Activated CD4-positive, alpha-beta T cell treated with anti-CD3 and anti-CD28 coated beads for 36 hours (primary cell): ENCODE measurements at regions not wholly inside any gene's neighbourhood (a gene's known extent, or its start where the extent isn't known, plus 50 kb on each side); places are given as distances from the start of the nearest gene placed in this dataset.

Source experiments
- ATAC-seq: fragments of 200-7000 bp; cut with Tn5 transposase; one replicate; pipeline ENCODE4 v1.10.0; 2021; ENCODE audit warnings: mild to moderate bottlenecking, moderate library complexity
- CTCF ChIA-PET: fragments of 350-600 bp; sonication (Branson Sonifier 250); formaldehyde crosslinking; loops from one replicate; lab custom pipeline; 2021; ENCODE audit warnings: antibody characterized with exemption; lab: Charles Lee
- POLR2A ChIA-PET: fragments of 350-600 bp; sonication (Branson Sonifier 250); formaldehyde crosslinking; loops from one replicate; lab custom pipeline; 2021; ENCODE audit warnings: antibody characterized with exemption, inconsistent platforms; lab: Charles Lee
- DNase-seq: peaks from one replicate; pipeline ENCODE4 v3.0.0-alpha.2; 2020
- H3K27ac Mint-ChIP-seq: one replicate; pipeline ENCODE4 v1.8.0; 2021; ENCODE audit warnings: mixed read lengths
- H3K27me3 Mint-ChIP-seq: one replicate; pipeline ENCODE4 v1.8.0; 2021; ENCODE audit warnings: mixed read lengths
- H3K36me3 Mint-ChIP-seq: one replicate; pipeline ENCODE4 v1.8.0; 2021; ENCODE audit warnings: low read depth, mixed read lengths
- H3K4me1 Mint-ChIP-seq: one replicate; pipeline ENCODE4 v1.8.0; 2021; ENCODE audit warnings: mixed read lengths
- H3K4me3 Mint-ChIP-seq: one replicate; pipeline ENCODE4 v1.8.0; 2021; ENCODE audit warnings: mild to moderate bottlenecking, moderate library complexity, mixed read lengths
- H3K9me3 Mint-ChIP-seq: one replicate; pipeline ENCODE4 v1.8.0; 2021; ENCODE audit warnings: low read depth, mixed read lengths
- intact Hi-C, 2 experiments: fragments of 100-400 bp; cut with DNase I in 1 of 2; cut with micrococcal nuclease in 1 of 2; formaldehyde crosslinking; loops; one replicate each; pipeline versions ENCODE4 v1.14.2 to v1.15.1; 2022 to 2024; cut with DNase I, micrococcal nuclease

- no peak overlapping the region for H3K4me3 Mint-ChIP-seq
- ATAC-seq, result no peak
- CTCF ChIA-PET, result no interaction called here
Observed at GRCh38 chr1:118736322-118736721, 251.8 kb downstream of the TBX15 start.

GRCh38 chr1:118717893-118718292, 270.2 kb downstream of the TBX15 start:
- Mint-ChIP-seq H3K27me3 (no peaks in the 10 kb centered on the region), H3K27ac (no peak overlapping the region), H3K36me3 (no peaks in the 10 kb centered on the region), H3K9me3 (peaks cover 8% of the 10 kb centered on the region), H3K4me3 (no peak overlapping the region), H3K4me1 (no peaks in the 10 kb centered on the region)
- CTCF ChIA-PET, result no interaction called here
- intact Hi-C loops, result no loop called here
- ATAC-seq, result no peak
- no peak for DNase-seq
- POLR2A ChIA-PET, result no interaction called here

More at GRCh38 chr1:118736322-118736721, 251.8 kb downstream of the TBX15 start:
- Mint-ChIP-seq H3K27me3 (no peaks in the 10 kb centered on the region), H3K4me1 (no peaks in the 10 kb centered on the region), H3K27ac (no peak overlapping the region), H3K36me3 (no peaks in the 10 kb centered on the region), H3K9me3 (peaks cover 5% of the 10 kb centered on the region)
- intact Hi-C loops, result no loop called here
- DNase-seq, result no peak
- POLR2A ChIA-PET, result no interaction called here

DNA sequence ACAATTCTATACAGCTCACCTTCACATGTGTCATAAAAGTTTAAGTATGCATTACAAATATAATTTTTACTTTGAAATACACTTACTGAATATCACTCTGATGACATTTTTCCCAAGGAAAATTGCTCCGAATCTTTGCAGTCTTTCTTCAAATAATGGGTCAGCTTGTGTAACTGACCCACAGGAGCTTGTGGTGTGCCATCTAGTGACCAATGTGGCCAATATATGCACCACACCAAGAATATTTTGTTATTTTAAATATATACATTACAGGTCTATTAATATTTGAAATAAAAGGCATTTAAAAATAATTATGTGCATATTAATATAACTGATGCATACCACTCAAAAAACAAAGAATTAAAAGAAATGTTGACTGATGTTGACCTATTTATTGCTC, 271.4 kb downstream of the TBX15 start:
- Mint-ChIP-seq H3K4me1 (no peaks in the 10 kb centered on the region), H3K36me3 (no peaks in the 10 kb centered on the region), H3K27me3 (no peaks in the 10 kb centered on the region), H3K4me3 (no peak overlapping the region), H3K9me3 (peaks cover 7% of the 10 kb centered on the region), H3K27ac (no peak overlapping the region)
- intact Hi-C loops, result no loop called here
- DNase-seq, result no peak
- CTCF ChIA-PET, result no interaction called here
- no peak for ATAC-seq
- POLR2A ChIA-PET, result no interaction called here

- H3K9me3 Mint-ChIP-seq, result peaks cover 4% of the 10 kb centered on the region
- no peak overlapping the region for H3K4me3 Mint-ChIP-seq
- H3K27me3 Mint-ChIP-seq, result no peaks in the 10 kb centered on the region
- H3K27ac Mint-ChIP-seq, result no peak overlapping the region
- no peak for ATAC-seq
- H3K4me1 Mint-ChIP-seq, result no peaks in the 10 kb centered on the region
- DNase-seq, result no peak
- CTCF ChIA-PET, result no interaction called here
- POLR2A ChIA-PET, result no interaction called here
- intact Hi-C loops, result no loop called here
- no peaks in the 10 kb centered on the region for H3K36me3 Mint-ChIP-seq
Observed at GRCh38 chr1:118711356-118711755, 276.8 kb downstream of the TBX15 start.

DNA sequence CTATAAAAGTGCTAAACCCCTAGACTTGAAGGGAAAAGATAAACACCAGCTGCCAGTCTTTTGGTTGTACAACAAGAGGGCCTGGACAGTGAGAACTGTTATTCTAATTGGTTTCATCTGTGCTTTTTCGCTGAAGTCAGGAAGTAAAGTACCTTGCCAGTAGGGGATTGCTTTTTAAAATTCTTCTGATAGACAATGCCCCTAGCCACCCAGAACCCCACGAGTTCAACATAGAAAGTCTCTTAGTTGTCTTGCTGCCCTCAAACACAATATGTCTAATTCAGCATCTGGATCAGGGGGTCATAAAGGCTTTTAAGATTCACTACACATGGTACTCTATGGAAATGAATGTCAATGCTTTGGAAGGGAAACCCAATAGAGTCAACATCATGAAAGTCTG, 289.2 kb downstream of the TBX15 start:
- Mint-ChIP-seq H3K27me3 (no peaks in the 10 kb centered on the region), H3K4me3 (no peak overlapping the region), H3K27ac (no peak overlapping the region), H3K4me1 (no peaks in the 10 kb centered on the region), H3K9me3 (peaks cover 14% of the 10 kb centered on the region), H3K36me3 (no peaks in the 10 kb centered on the region)
- intact Hi-C loops, result no loop called here
- ChIA-PET POLR2A (no interaction called here), CTCF (no interaction called here)
- DNase-seq, result no peak
- no peak for ATAC-seq

DNA sequence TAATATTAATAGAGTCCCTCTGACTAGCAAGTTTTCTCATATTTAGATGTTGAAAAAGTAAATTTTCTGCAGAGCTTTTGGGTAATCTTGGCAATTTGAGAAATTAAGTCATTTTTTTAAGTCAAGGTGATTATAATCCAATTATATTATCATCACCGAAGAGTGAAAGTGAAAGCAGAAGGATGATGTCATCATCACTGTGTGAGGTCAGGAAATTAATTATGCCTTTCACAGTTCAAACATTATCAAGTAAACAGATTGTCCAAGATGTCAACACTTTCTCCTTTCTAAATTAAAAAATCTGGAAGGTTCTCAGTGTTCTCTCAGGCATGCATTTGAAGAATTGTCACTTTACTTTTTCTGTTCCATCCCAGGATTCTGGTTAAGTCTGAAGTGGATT, 296.0 kb downstream of the TBX15 start:
- ChIA-PET CTCF (no interaction called here), POLR2A (no interaction called here)
- no peaks in the 10 kb centered on the region for H3K4me1 Mint-ChIP-seq
- no peak for DNase-seq
- no peak for ATAC-seq
- intact Hi-C loops, result no loop called here
- H3K27me3 Mint-ChIP-seq, result no peaks in the 10 kb centered on the region
- peaks cover 5% of the 10 kb centered on the region for H3K9me3 Mint-ChIP-seq
- no peak overlapping the region for H3K4me3 Mint-ChIP-seq
- H3K27ac Mint-ChIP-seq, result no peak overlapping the region
- H3K36me3 Mint-ChIP-seq, result no peaks in the 10 kb centered on the region

DNA sequence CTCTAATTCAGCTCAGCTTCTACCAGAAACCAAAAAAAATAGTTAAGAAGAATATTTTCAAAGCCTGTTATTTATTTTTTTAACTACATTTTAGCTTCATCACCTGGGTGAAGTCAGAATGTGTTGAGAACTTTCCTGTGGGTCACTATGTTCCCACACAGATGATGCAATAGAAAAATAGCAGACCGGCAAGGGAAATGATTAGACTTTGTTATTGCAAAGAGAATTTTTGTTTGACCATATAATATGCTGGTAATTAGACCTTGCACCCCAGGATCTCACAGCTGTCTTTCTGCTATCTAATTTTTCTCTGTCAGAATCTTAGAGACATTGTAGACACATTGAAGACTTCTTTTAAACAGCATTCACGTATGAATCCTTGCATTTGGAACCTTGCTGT, 299.3 kb downstream of the TBX15 start:
- ATAC-seq (no peak), DNase-seq (no peak)
- Mint-ChIP-seq H3K27me3 (no peaks in the 10 kb centered on the region), H3K4me1 (no peaks in the 10 kb centered on the region), H3K9me3 (peaks cover 2% of the 10 kb centered on the region), H3K36me3 (no peaks in the 10 kb centered on the region), H3K4me3 (no peak overlapping the region), H3K27ac (no peak overlapping the region)
- ChIA-PET POLR2A (interaction anchor here (0.6 kb wide), 2 partner anchors 79 to 154 kb away, joined by 3 to 4 read pairs; no protein-coding TSS in a partner anchor), CTCF (no interaction called here)
- intact Hi-C loops, result no loop called here

DNA sequence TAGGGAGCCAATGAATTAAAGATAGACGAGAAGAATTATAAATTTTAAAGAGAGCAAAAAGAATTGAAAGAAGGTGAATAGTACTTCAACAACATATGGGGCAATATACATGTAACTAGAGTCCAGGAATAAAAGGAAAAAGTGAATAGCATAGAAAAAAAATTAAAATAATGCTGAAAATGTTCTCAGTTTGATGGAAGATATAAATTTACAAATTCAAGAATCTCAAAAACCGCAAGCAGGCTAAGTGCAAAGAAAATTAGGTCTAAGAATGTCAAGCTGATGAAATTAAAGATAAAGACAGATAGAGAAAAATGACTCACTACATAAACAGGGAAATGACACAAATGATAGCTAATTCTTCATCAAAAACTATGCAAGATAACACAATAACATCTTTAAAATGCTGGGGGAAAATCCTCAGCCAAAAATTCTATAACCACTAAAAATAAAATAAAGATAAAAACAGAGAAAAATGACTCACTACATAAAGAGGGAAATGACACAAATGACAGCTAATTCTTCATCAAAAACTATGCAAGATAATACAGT, 326.3 kb downstream of the TBX15 start:
- no peak for ATAC-seq
- no peak overlapping the region for H3K27ac Mint-ChIP-seq
- H3K4me3 Mint-ChIP-seq, result no peak overlapping the region
- no peaks in the 10 kb centered on the region for H3K36me3 Mint-ChIP-seq
- CTCF ChIA-PET, result no interaction called here
- peaks cover 6% of the 10 kb centered on the region for H3K9me3 Mint-ChIP-seq
- no peaks in the 10 kb centered on the region for H3K27me3 Mint-ChIP-seq
- H3K4me1 Mint-ChIP-seq, result no peaks in the 10 kb centered on the region
- intact Hi-C loops, result no loop called here
- POLR2A ChIA-PET, result no interaction called here
- DNase-seq, result no peak

- ATAC-seq (no peak), DNase-seq (no peak)
- Mint-ChIP-seq H3K36me3 (no peaks in the 10 kb centered on the region), H3K27me3 (no peaks in the 10 kb centered on the region), H3K4me1 (no peaks in the 10 kb centered on the region), H3K4me3 (no peak overlapping the region), H3K9me3 (peaks cover 6% of the 10 kb centered on the region), H3K27ac (no peak overlapping the region)
- intact Hi-C loops, result no loop called here
- CTCF ChIA-PET, result no interaction called here
- POLR2A ChIA-PET, result no interaction called here
Observed at GRCh38 chr1:118660769-118661168, 327.4 kb downstream of the TBX15 start.

- H3K36me3 Mint-ChIP-seq, result no peaks in the 10 kb centered on the region
- H3K27me3 Mint-ChIP-seq, result no peaks in the 10 kb centered on the region
- H3K4me3 Mint-ChIP-seq, result no peak overlapping the region
- no peaks in the 10 kb centered on the region for H3K4me1 Mint-ChIP-seq
- CTCF ChIA-PET, result interaction anchor here (0.6 kb wide), 1 partner anchor 22 kb away, joined by 3 read pairs; no protein-coding TSS in a partner anchor
- intact Hi-C loops, result no loop called here
- H3K27ac Mint-ChIP-seq, result no peak overlapping the region
- peaks cover 11% of the 10 kb centered on the region for H3K9me3 Mint-ChIP-seq
- ATAC-seq (no peak), DNase-seq (no peak)
- POLR2A ChIA-PET, result no interaction called here
Observed at GRCh38 chr1:118659646-118660045, 328.5 kb downstream of the TBX15 start.

DNA sequence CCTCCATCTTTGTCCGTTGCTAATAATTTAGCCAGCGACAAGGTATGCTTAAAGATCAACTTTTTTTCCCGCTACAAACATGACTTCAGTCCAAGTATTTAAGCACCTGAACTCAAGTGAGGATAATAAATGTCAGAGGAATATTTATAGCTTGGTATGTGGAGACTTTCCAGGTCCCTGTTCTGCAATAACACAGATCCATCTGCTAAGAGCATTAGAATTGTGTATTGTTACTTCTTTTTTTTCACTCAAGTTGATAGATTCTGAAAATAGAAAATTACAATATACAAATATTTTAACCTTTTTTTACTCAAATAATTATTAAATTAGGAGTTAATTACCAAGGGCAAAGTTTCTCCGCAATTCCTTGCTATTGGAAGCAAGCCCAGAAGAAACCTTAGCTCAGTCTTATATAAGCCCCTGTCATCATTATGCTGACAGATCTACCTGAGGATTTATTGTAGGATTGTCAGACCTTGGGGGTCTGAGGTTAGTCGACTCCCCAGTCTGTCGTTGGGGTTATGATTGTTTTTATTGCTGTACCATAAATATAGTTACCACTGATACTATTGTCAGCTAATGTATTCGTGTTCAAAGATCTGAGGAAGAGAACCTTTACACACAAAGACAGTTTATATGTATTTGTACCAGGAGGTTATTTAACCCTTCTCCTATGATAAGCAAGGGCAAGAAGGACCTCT, 337.9 kb downstream of the TBX15 start:
- no peaks in the 10 kb centered on the region for H3K36me3 Mint-ChIP-seq
- POLR2A ChIA-PET, result no interaction called here
- H3K27me3 Mint-ChIP-seq, result no peaks in the 10 kb centered on the region
- no peak for ATAC-seq
- no peaks in the 10 kb centered on the region for H3K4me1 Mint-ChIP-seq
- intact Hi-C loops, result no loop called here
- H3K9me3 Mint-ChIP-seq, result peaks cover 10% of the 10 kb centered on the region
- H3K27ac Mint-ChIP-seq, result no peak overlapping the region
- no peak overlapping the region for H3K4me3 Mint-ChIP-seq
- DNase-seq, result no peak
- CTCF ChIA-PET, result no interaction called here

DNA sequence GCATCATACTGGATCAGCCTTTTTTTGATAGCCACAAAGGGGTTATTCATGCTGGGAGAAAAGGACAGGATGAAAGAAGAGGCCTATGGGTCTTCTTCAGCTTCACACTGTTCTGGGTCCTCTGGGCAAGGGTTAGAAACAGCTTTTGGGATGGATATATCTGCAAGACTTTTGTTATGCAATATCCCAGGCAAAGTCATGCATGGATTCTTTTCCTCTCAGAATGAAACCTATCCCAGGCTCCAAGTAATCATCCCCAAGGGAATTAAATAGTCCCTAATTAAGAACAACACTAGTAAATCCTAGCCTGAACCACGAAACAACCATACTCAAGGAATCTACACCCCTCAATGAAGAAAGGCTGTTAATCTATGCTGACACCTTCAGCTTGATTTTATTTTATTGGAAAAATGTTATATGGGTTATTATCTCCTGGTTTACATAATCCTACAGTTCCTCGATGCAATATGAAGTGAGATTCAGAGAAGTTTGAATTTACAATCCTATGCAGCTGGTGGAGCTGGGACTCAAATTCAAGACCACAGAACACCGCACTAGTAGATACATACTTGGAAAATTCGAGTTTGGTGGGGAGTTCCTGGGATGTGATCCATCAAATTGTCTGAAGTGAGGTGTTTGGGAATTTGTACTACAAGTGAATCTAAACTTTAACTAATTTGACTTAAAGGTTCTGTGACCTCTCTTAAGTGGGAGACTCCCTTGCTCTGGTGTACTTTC, 338.6 kb downstream of the TBX15 start:
- H3K36me3 Mint-ChIP-seq, result no peaks in the 10 kb centered on the region
- POLR2A ChIA-PET, result no interaction called here
- intact Hi-C loops, result no loop called here

More for the DNA sequence above, 338.6 kb downstream of the TBX15 start:
- Mint-ChIP-seq H3K27ac (no peak overlapping the region), H3K9me3 (peaks cover 7% of the 10 kb centered on the region), H3K27me3 (no peaks in the 10 kb centered on the region), H3K4me1 (no peaks in the 10 kb centered on the region), H3K4me3 (no peak overlapping the region)
- ATAC-seq, result no peak
- CTCF ChIA-PET, result interaction anchor here (0.6 kb wide), 1 partner anchor 1097 kb away, joined by 3 read pairs; no protein-coding TSS in a partner anchor
- no peak for DNase-seq
